Mesenchymal stem cell (in vitro differentiated cells and primary cell): ENCODE measurements at regions not wholly inside any gene's neighbourhood (a gene's known extent, or its start where the extent isn't known, plus 50 kb on each side); places are given as distances from the start of the nearest gene placed in this dataset.

ENCODE experiments used
- DNase-seq: peaks from one replicate; pipeline ENCODE4 v3.0.0-alpha.2; 2013
- H2AFZ ChIP-seq: one replicate; pipeline ENCODE4 v1.6.1; 2013; ENCODE audit warnings: low read depth, mild to moderate bottlenecking, control low read depth, inconsistent platforms, low read length, moderate library complexity
- H2AK5ac ChIP-seq: 2 replicates; pipeline ENCODE4 v1.6.1; 2013; ENCODE audit warnings: low read length, moderate library complexity, mild to moderate bottlenecking, inconsistent platforms; ENCODE audit not compliant: severe bottlenecking
- H2BK120ac ChIP-seq: one replicate; pipeline ENCODE4 v1.6.1; 2013; ENCODE audit warnings: low read depth, mild to moderate bottlenecking, inconsistent platforms, low read length, moderate library complexity
- H2BK12ac ChIP-seq, 2 experiments: one replicate each; pipeline ENCODE4 v1.6.1; 2013; ENCODE audit warnings: inconsistent platforms in 2 of 2, low read length in 2 of 2, mild to moderate bottlenecking in 2 of 2, moderate library complexity in 2 of 2, control low read depth in 1 of 2
- H2BK15ac ChIP-seq: one replicate; pipeline ENCODE4 v1.6.1; 2013; ENCODE audit warnings: mild to moderate bottlenecking, low read depth, inconsistent platforms; ENCODE audit not compliant: poor library complexity, severe bottlenecking
- H2BK5ac ChIP-seq: 2 replicates; pipeline ENCODE4 v1.6.1; 2013; ENCODE audit warnings: low read depth, mild to moderate bottlenecking, low read length, control low read depth, inconsistent platforms; ENCODE audit not compliant: poor library complexity, severe bottlenecking
- H3K14ac ChIP-seq, 2 experiments: one replicate each; pipeline ENCODE4 v1.6.1; 2013; ENCODE audit warnings: inconsistent platforms in 2 of 2, low read length in 2 of 2, control low read depth in 1 of 2, mild to moderate bottlenecking in 1 of 2, moderate library complexity in 1 of 2
- H3K18ac ChIP-seq, 2 experiments: one replicate each; pipeline ENCODE4 v1.6.1; 2013; ENCODE audit warnings: inconsistent platforms in 2 of 2, low read length in 2 of 2, control low read depth in 1 of 2, low read depth in 1 of 2, mild to moderate bottlenecking in 1 of 2
- H3K23ac ChIP-seq, 2 experiments: one replicate each; pipeline ENCODE4 v1.6.1; 2013; ENCODE audit warnings: inconsistent platforms in 2 of 2, low read length in 2 of 2, mild to moderate bottlenecking in 2 of 2, moderate library complexity in 2 of 2, control low read depth in 1 of 2
- H3K27ac ChIP-seq: 2 replicates; pipeline ENCODE4 v1.5.1; 2013; ENCODE audit warnings: mild to moderate bottlenecking, moderate library complexity, low read length, control low read depth, inconsistent platforms; ENCODE audit not compliant: poor library complexity, severe bottlenecking
- H3K27me3 ChIP-seq, 2 experiments: 2 replicates each; pipeline versions ENCODE4 v1.6.1 to v1.7.0; 2013; ENCODE audit warnings: low read length in 2 of 2, mild to moderate bottlenecking in 2 of 2, moderate library complexity in 2 of 2, control low read depth in 1 of 2, inconsistent platforms in 1 of 2; ENCODE audit not compliant: control insufficient read depth in 1 of 2, insufficient read depth in 1 of 2
- H3K36me3 ChIP-seq, 2 experiments: 2 replicates each; pipeline versions ENCODE4 v1.6.1 to v1.7.0; 2013; ENCODE audit warnings: low read length in 2 of 2, control low read depth in 1 of 2, inconsistent platforms in 1 of 2, low read depth in 1 of 2, mild to moderate bottlenecking in 1 of 2; ENCODE audit not compliant: insufficient read depth in 2 of 2, control insufficient read depth in 1 of 2
- H3K4ac ChIP-seq, 2 experiments: one replicate each; pipeline ENCODE4 v1.6.1; 2013; ENCODE audit warnings: inconsistent platforms in 2 of 2, low read length in 2 of 2, mild to moderate bottlenecking in 2 of 2, moderate library complexity in 2 of 2, control low read depth in 1 of 2, low read depth in 1 of 2
- H3K4me1 ChIP-seq: 2 replicates; pipeline ENCODE4 v1.6.1; 2013; ENCODE audit warnings: low read depth, low read length, control low read depth; ENCODE audit not compliant: control insufficient read depth, insufficient read depth
- H3K4me2 ChIP-seq: 2 replicates; pipeline ENCODE4 v1.6.1; 2013; ENCODE audit warnings: low read length, mild to moderate bottlenecking, inconsistent platforms; ENCODE audit not compliant: poor library complexity, severe bottlenecking
- H3K4me3 ChIP-seq, 2 experiments: 2 replicates each; pipeline versions ENCODE4 v1.5.1 to v1.7.0; 2013; ENCODE audit warnings: low read length in 2 of 2, mild to moderate bottlenecking in 2 of 2, control low read depth in 1 of 2, low read depth in 1 of 2; ENCODE audit not compliant: insufficient read depth in 1 of 2
- H3K79me1 ChIP-seq: replicated peaks from 2 replicates; pipeline ENCODE4 v1.6.1; 2013; ENCODE audit warnings: mild to moderate bottlenecking, control low read depth, low read length, inconsistent platforms; ENCODE audit not compliant: poor library complexity, severe bottlenecking
- H3K9ac ChIP-seq: 2 replicates; pipeline ENCODE4 v1.7.0; 2013; ENCODE audit warnings: mild to moderate bottlenecking, low read length, moderate library complexity
- H3K9me3 ChIP-seq: 2 replicates; pipeline ENCODE4 v1.7.0; 2013; ENCODE audit warnings: mild to moderate bottlenecking, low read length; ENCODE audit not compliant: control insufficient read depth
- H4K8ac ChIP-seq: one replicate; pipeline ENCODE4 v1.6.1; 2013; ENCODE audit warnings: inconsistent platforms, mild to moderate bottlenecking, low read length, moderate library complexity
- H4K91ac ChIP-seq: one replicate; pipeline ENCODE4 v1.6.1; 2013; ENCODE audit warnings: mild to moderate bottlenecking, low read length, inconsistent platforms
- WGBS: methylation state at CpG from one replicate; pipeline ENCODE4 v1.1.7; 2013; ENCODE audit warnings: mixed read lengths; 5-methylcytosine and 5-hydroxymethylcytosine counted together

- WGBS = 93% methylated on average over 2 of the region's 2 CpGs
- no peak overlapping the region for H3K23ac ChIP-seq
- no peak overlapping the region for H3K14ac ChIP-seq
- H3K27me3 ChIP-seq = no peaks in the 10 kb centered on the region
- H3K4me1 ChIP-seq = peaks cover 13% of the 10 kb centered on the region
- no peak overlapping the region for H3K27ac ChIP-seq
- H3K4me3 ChIP-seq = no peak overlapping the region
- H3K4ac ChIP-seq = no peak overlapping the region
- no peaks in the 10 kb centered on the region for H3K36me3 ChIP-seq
- no peak overlapping the region for H2BK120ac ChIP-seq
- H3K79me1 ChIP-seq = no peaks in the 10 kb centered on the region
- no peak overlapping the region for H2AFZ ChIP-seq
- H4K8ac ChIP-seq = no peak overlapping the region
- H4K91ac ChIP-seq = no peak overlapping the region
- DNase-seq = no peak
- no peak overlapping the region for H2BK12ac ChIP-seq
- no peak overlapping the region for H2BK5ac ChIP-seq
- no peak overlapping the region for H2AK5ac ChIP-seq
- H3K18ac ChIP-seq = no peak overlapping the region
- no peak overlapping the region for H3K4me2 ChIP-seq
- no peak overlapping the region for H2BK15ac ChIP-seq
- peak overlapping the region; percentile 29 for H3K9ac ChIP-seq
- no peaks in the 10 kb centered on the region for H3K9me3 ChIP-seq
Observed at GRCh38 chr9:21686738-21687137, 115.7 kb upstream of the MTAP start.

- peaks cover 13% of the 10 kb centered on the region for H3K4me1 ChIP-seq
- no peak overlapping the region for H3K18ac ChIP-seq
- no peak overlapping the region for H3K4me3 ChIP-seq
- H2AK5ac ChIP-seq = no peak overlapping the region
- DNase-seq = no peak
- no peak overlapping the region for H3K4ac ChIP-seq
- no peak overlapping the region for H2BK120ac ChIP-seq
- no peak overlapping the region for H3K27ac ChIP-seq
- H3K36me3 ChIP-seq = no peaks in the 10 kb centered on the region
- H3K23ac ChIP-seq = no peak overlapping the region
- no peak overlapping the region for H4K91ac ChIP-seq
- no peaks in the 10 kb centered on the region for H3K27me3 ChIP-seq
- no peaks in the 10 kb centered on the region for H3K9me3 ChIP-seq
- H2BK15ac ChIP-seq = no peak overlapping the region
- H4K8ac ChIP-seq = no peak overlapping the region
- H3K79me1 ChIP-seq = no peaks in the 10 kb centered on the region
- H2BK12ac ChIP-seq = no peak overlapping the region
- H3K4me2 ChIP-seq = no peak overlapping the region
- no peak overlapping the region for H3K14ac ChIP-seq
- H2BK5ac ChIP-seq = no peak overlapping the region
- H3K9ac ChIP-seq = peak overlapping the region; percentile 91
- H2AFZ ChIP-seq = no peak overlapping the region
Observed at GRCh38 chr9:21687351-21687750, 115.1 kb upstream of the MTAP start.

GRCh38 chr9:21688108-21689102 is 114.0 kb upstream of the MTAP start:
- no peak overlapping the region for H3K23ac ChIP-seq
- H3K27ac ChIP-seq = peak overlapping the region; percentile 10
- H2BK15ac ChIP-seq = no peak overlapping the region
- no peak overlapping the region for H3K14ac ChIP-seq
- no peaks in the 10 kb centered on the region for H3K9me3 ChIP-seq
- H3K4me1 ChIP-seq = peaks cover 13% of the 10 kb centered on the region
- H3K36me3 ChIP-seq = no peaks in the 10 kb centered on the region
- H2BK12ac ChIP-seq = no peak overlapping the region
- no peak overlapping the region for H3K4me2 ChIP-seq
- no peak overlapping the region for H2BK120ac ChIP-seq
- no peak overlapping the region for H4K91ac ChIP-seq
- H4K8ac ChIP-seq = no peak overlapping the region
- H2BK5ac ChIP-seq = no peak overlapping the region
- no peak overlapping the region for H2AFZ ChIP-seq
- H2AK5ac ChIP-seq = peak overlapping the region; percentile 49
- H3K9ac ChIP-seq = peak overlapping the region; percentile 91
- no peak overlapping the region for H3K18ac ChIP-seq
- no peak overlapping the region for H3K4ac ChIP-seq
- WGBS = 94% methylated on average over 6 of the region's 8 CpGs
- H3K27me3 ChIP-seq = no peaks in the 10 kb centered on the region
- peak overlapping the region in 1 of 2 experiments; percentile 67 for H3K4me3 ChIP-seq
- DNase-seq = peak; percentile 13
- no peaks in the 10 kb centered on the region for H3K79me1 ChIP-seq

- H3K4me1 ChIP-seq = peaks cover 11% of the 10 kb centered on the region
- no peaks in the 10 kb centered on the region for H3K79me1 ChIP-seq
- H3K4me2 ChIP-seq = no peak overlapping the region
- WGBS = no CpG with 5 or more reads among the region's 1 CpG
- H3K36me3 ChIP-seq = no peaks in the 10 kb centered on the region
- peak overlapping the region in 1 of 2 experiments; percentile 27 for H3K4me3 ChIP-seq
- no peak overlapping the region for H4K8ac ChIP-seq
- no peak overlapping the region for H3K14ac ChIP-seq
- H3K27me3 ChIP-seq = no peaks in the 10 kb centered on the region
- no peak overlapping the region for H2AFZ ChIP-seq
- no peak overlapping the region for H2BK120ac ChIP-seq
- no peak overlapping the region for H4K91ac ChIP-seq
- H3K18ac ChIP-seq = no peak overlapping the region
- DNase-seq = no peak
- no peak overlapping the region for H2BK12ac ChIP-seq
- no peak overlapping the region for H2BK15ac ChIP-seq
- H3K27ac ChIP-seq = no peak overlapping the region
- H3K23ac ChIP-seq = no peak overlapping the region
- H3K4ac ChIP-seq = no peak overlapping the region
- no peaks in the 10 kb centered on the region for H3K9me3 ChIP-seq
- no peak overlapping the region for H2BK5ac ChIP-seq
- H3K9ac ChIP-seq = peak overlapping the region; percentile 91
- no peak overlapping the region for H2AK5ac ChIP-seq
Observed at GRCh38 chr9:21689854-21690253, 112.6 kb upstream of the MTAP start.
